WTC11 (cell line): ENCODE measurements at regions not wholly inside any gene's neighbourhood (a gene's known extent, or its start where the extent isn't known, plus 50 kb on each side); places are given as distances from the start of the nearest gene placed in this dataset.

Source experiments
- AFF4 ChIP-seq: sonication (generic); formaldehyde crosslinking; IDR thresholded peaks from 2 replicates; pipeline ENCODE4 v1.8.1; 2023; ENCODE audit warnings: mild to moderate bottlenecking, missing genetic modification reagents, borderline replicate concordance
- ATF2 ChIP-seq: sonication (generic); formaldehyde crosslinking; IDR thresholded peaks from 2 replicates; pipeline ENCODE4 v1.8.1; 2022; ENCODE audit warnings: low read depth, missing genetic modification reagents, borderline replicate concordance
- GTF2I ChIP-seq: fragments of 250-450 bp; sonication (Bioruptor Pico); conservative IDR thresholded peaks from 2 replicates; pipeline ENCODE4 v1.4.0; 2021; ENCODE audit warnings: mild to moderate bottlenecking
- MAX ChIP-seq: sonication (generic); formaldehyde crosslinking; IDR thresholded peaks from 2 replicates; pipeline ENCODE4 v1.8.0; 2022; ENCODE audit warnings: mild to moderate bottlenecking, missing genetic modification reagents
- MYBL2 ChIP-seq: sonication (generic); formaldehyde crosslinking; IDR thresholded peaks from 2 replicates; pipeline ENCODE4 v1.8.1; 2023; ENCODE audit warnings: mild to moderate bottlenecking, moderate library complexity, missing genetic modification reagents
- NFYB ChIP-seq: sonication (generic); formaldehyde crosslinking; conservative IDR thresholded peaks from 2 replicates; pipeline ENCODE4 v1.8.0; 2022; ENCODE audit warnings: low read depth, missing genetic modification reagents
- ZNF121 ChIP-seq: sonication (generic); formaldehyde crosslinking; IDR thresholded peaks from 2 replicates; pipeline ENCODE4 v1.8.0; 2023; ENCODE audit warnings: missing genetic modification reagents
- ZNF263 ChIP-seq: sonication (generic); formaldehyde crosslinking; IDR thresholded peaks from 2 replicates; pipeline ENCODE4 v1.8.1; 2022; ENCODE audit warnings: low read depth, mild to moderate bottlenecking, moderate library complexity, missing genetic modification reagents
- TF ChIP-seq, protein P1 (sequence below): fragments of 200-600 bp; IDR thresholded peaks from 2 replicates; pipeline ENCODE4 v1.8.0; 2022; ENCODE audit warnings: antibody characterized with exemption
- TF ChIP-seq, protein P2 (sequence below): sonication (generic); formaldehyde crosslinking; IDR thresholded peaks from 2 replicates; pipeline ENCODE4 v1.8.0; 2023; ENCODE audit warnings: missing genetic modification reagents, mild to moderate bottlenecking, borderline replicate concordance
- TF ChIP-seq, protein P3 (sequence below): sonication (generic); formaldehyde crosslinking; IDR thresholded peaks from 2 replicates; pipeline ENCODE4 v1.8.1; 2022; ENCODE audit warnings: missing genetic modification reagents, borderline replicate concordance
- TF ChIP-seq, protein P4 (sequence below): sonication (generic); formaldehyde crosslinking; conservative IDR thresholded peaks from 2 replicates; pipeline ENCODE4 v1.8.1; 2022; ENCODE audit warnings: mild to moderate bottlenecking, missing genetic modification reagents
- TF ChIP-seq, protein P5 (sequence below): sonication (generic); formaldehyde crosslinking; IDR thresholded peaks from 2 replicates; pipeline ENCODE4 v1.8.1; 2022; ENCODE audit warnings: mild to moderate bottlenecking, moderate library complexity, missing genetic modification reagents

DNA sequence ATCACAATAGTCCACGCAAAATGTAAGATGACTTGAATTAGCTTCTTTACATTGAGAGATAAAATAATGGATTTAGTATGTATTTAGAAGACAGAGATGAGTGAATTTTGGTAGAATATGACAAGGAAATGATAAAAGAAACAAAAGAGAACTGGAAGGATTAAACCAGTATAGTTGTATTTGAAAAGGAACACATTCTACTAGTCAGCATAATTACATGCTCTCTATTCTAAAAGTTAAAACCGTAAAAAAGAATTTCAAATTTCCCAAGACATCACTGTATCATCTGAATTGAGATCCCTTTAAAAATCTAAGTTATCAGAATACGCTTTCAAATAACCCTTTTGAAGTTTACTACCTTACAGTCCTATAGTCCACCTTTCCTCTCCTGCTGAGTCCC, 1156.7 kb upstream of the PCDH9 start:
- TF ChIP-seq, protein P1, sequence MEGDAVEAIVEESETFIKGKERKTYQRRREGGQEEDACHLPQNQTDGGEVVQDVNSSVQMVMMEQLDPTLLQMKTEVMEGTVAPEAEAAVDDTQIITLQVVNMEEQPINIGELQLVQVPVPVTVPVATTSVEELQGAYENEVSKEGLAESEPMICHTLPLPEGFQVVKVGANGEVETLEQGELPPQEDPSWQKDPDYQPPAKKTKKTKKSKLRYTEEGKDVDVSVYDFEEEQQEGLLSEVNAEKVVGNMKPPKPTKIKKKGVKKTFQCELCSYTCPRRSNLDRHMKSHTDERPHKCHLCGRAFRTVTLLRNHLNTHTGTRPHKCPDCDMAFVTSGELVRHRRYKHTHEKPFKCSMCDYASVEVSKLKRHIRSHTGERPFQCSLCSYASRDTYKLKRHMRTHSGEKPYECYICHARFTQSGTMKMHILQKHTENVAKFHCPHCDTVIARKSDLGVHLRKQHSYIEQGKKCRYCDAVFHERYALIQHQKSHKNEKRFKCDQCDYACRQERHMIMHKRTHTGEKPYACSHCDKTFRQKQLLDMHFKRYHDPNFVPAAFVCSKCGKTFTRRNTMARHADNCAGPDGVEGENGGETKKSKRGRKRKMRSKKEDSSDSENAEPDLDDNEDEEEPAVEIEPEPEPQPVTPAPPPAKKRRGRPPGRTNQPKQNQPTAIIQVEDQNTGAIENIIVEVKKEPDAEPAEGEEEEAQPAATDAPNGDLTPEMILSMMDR: no peak
- TF ChIP-seq, protein P2, sequence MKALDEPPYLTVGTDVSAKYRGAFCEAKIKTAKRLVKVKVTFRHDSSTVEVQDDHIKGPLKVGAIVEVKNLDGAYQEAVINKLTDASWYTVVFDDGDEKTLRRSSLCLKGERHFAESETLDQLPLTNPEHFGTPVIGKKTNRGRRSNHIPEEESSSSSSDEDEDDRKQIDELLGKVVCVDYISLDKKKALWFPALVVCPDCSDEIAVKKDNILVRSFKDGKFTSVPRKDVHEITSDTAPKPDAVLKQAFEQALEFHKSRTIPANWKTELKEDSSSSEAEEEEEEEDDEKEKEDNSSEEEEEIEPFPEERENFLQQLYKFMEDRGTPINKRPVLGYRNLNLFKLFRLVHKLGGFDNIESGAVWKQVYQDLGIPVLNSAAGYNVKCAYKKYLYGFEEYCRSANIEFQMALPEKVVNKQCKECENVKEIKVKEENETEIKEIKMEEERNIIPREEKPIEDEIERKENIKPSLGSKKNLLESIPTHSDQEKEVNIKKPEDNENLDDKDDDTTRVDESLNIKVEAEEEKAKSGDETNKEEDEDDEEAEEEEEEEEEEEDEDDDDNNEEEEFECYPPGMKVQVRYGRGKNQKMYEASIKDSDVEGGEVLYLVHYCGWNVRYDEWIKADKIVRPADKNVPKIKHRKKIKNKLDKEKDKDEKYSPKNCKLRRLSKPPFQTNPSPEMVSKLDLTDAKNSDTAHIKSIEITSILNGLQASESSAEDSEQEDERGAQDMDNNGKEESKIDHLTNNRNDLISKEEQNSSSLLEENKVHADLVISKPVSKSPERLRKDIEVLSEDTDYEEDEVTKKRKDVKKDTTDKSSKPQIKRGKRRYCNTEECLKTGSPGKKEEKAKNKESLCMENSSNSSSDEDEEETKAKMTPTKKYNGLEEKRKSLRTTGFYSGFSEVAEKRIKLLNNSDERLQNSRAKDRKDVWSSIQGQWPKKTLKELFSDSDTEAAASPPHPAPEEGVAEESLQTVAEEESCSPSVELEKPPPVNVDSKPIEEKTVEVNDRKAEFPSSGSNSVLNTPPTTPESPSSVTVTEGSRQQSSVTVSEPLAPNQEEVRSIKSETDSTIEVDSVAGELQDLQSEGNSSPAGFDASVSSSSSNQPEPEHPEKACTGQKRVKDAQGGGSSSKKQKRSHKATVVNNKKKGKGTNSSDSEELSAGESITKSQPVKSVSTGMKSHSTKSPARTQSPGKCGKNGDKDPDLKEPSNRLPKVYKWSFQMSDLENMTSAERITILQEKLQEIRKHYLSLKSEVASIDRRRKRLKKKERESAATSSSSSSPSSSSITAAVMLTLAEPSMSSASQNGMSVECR (CRISPR knock-in tag): no peak
- TF ChIP-seq, protein P3, sequence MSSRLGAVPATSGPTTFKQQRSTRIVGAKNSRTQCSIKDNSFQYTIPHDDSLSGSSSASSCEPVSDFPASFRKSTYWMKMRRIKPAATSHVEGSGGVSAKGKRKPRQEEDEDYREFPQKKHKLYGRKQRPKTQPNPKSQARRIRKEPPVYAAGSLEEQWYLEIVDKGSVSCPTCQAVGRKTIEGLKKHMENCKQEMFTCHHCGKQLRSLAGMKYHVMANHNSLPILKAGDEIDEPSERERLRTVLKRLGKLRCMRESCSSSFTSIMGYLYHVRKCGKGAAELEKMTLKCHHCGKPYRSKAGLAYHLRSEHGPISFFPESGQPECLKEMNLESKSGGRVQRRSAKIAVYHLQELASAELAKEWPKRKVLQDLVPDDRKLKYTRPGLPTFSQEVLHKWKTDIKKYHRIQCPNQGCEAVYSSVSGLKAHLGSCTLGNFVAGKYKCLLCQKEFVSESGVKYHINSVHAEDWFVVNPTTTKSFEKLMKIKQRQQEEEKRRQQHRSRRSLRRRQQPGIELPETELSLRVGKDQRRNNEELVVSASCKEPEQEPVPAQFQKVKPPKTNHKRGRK (CRISPR knock-in tag): no peak
- TF ChIP-seq ZNF121 (CRISPR knock-in tag) (no peak), MAX (CRISPR knock-in tag) (no peak), ATF2 (CRISPR knock-in tag) (no peak), NFYB (CRISPR knock-in tag) (no peak), ZNF263 (CRISPR knock-in tag) (no peak), AFF4 (CRISPR knock-in tag) (no peak), GTF2I (no peak), MYBL2 (CRISPR knock-in tag) (no peak)
- TF ChIP-seq, protein P4, sequence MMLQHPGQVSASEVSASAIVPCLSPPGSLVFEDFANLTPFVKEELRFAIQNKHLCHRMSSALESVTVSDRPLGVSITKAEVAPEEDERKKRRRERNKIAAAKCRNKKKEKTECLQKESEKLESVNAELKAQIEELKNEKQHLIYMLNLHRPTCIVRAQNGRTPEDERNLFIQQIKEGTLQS (CRISPR knock-in tag): no peak
- TF ChIP-seq, protein P5, sequence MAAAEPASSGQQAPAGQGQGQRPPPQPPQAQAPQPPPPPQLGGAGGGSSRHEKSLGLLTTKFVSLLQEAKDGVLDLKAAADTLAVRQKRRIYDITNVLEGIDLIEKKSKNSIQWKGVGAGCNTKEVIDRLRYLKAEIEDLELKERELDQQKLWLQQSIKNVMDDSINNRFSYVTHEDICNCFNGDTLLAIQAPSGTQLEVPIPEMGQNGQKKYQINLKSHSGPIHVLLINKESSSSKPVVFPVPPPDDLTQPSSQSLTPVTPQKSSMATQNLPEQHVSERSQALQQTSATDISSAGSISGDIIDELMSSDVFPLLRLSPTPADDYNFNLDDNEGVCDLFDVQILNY (CRISPR knock-in tag): no peak
